Suprapubic skin (tissue), 4 donors: ENCODE measurements at regions not wholly inside any gene's neighbourhood (a gene's known extent, or its start where the extent isn't known, plus 50 kb on each side); places are given as distances from the start of the nearest gene placed in this dataset.

ENCODE experiments used
- DNase-seq, 2 donors: peaks; one replicate each; pipeline ENCODE4 v3.0.0-alpha.2; 2019; ENCODE audit warnings: low spot score in 2 of 2
- H3K27ac ChIP-seq: fragments of 200-600 bp; sonication (generic); one replicate; pipeline ENCODE4 v1.5.1; 2019
- H3K27me3 ChIP-seq: fragments of 200-600 bp; sonication (generic); one replicate; pipeline ENCODE4 v1.5.1; 2019
- H3K36me3 ChIP-seq: fragments of 200-600 bp; sonication (generic); one replicate; pipeline ENCODE4 v1.5.1; 2019
- H3K4me1 ChIP-seq: fragments of 200-600 bp; sonication (generic); one replicate; pipeline ENCODE4 v1.5.1; 2019
- H3K4me3 ChIP-seq: fragments of 200-600 bp; sonication (generic); one replicate; pipeline ENCODE4 v1.5.1; 2019; ENCODE audit warnings: mild to moderate bottlenecking
- H3K9me3 ChIP-seq: fragments of 200-600 bp; sonication (generic); one replicate; pipeline ENCODE4 v1.5.1; 2019
- CTCF ChIP-seq, 2 donors: fragments of 200-600 bp in 1 of 2; fragments of 450-650 bp in 1 of 2; sonication (generic) in 1 of 2; IDR thresholded peaks; one replicate each; pipeline ENCODE4 v1.5.1; 2016 to 2019; ENCODE audit warnings: antibody characterized with exemption in 2 of 2, mild to moderate bottlenecking in 1 of 2, moderate library complexity in 1 of 2
- EP300 ChIP-seq: sonication (generic); formaldehyde crosslinking; IDR thresholded peaks from one replicate; pipeline ENCODE4 v1.6.1; 2017; ENCODE audit warnings: antibody characterized with exemption
- POLR2A ChIP-seq, 2 donors: fragments of 450-650 bp; IDR thresholded peaks; one replicate each; pipeline ENCODE4 v1.6.1; 2017; ENCODE audit warnings: antibody characterized with exemption in 2 of 2, mild to moderate bottlenecking in 2 of 2, moderate library complexity in 2 of 2
- POLR2AphosphoS5 ChIP-seq, 3 donors: sonication (generic); formaldehyde crosslinking; IDR thresholded peaks; one replicate each; pipeline ENCODE4 v1.6.1; 2017; ENCODE audit warnings: antibody characterized with exemption in 3 of 3
- WGBS: methylation state at CpG from one replicate; pipeline ENCODE4 v1.1.5; 2018; 5-methylcytosine and 5-hydroxymethylcytosine counted together

- H3K4me3 ChIP-seq, result no peak overlapping the region
- no peaks in the 10 kb centered on the region for H3K36me3 ChIP-seq
- peak overlapping the region; percentile 35 for H3K27ac ChIP-seq
- no peaks in the 10 kb centered on the region for H3K9me3 ChIP-seq
- no peak for TF ChIP-seq EP300
- no peak for TF ChIP-seq POLR2A (IDR thresholded peaks at IDR 0.05)
- TF ChIP-seq POLR2AphosphoS5 (IDR thresholded peaks at IDR 0.05), result no peak
- TF ChIP-seq CTCF (IDR thresholded peaks at IDR 0.05), result no peak
- no peaks in the 10 kb centered on the region for H3K27me3 ChIP-seq
- WGBS, result 63% methylated on average over 1 of the region's 1 CpG
- no peak for DNase-seq
- H3K4me1 ChIP-seq, result peaks cover 36% of the 10 kb centered on the region
Observed at GRCh38 chr3:43213631-43214030, 72.7 kb upstream of the SNRK start.

- WGBS, result 80% methylated on average over 8 of the region's 8 CpGs
- H3K36me3 ChIP-seq, result no peaks in the 10 kb centered on the region
- TF ChIP-seq CTCF (IDR thresholded peaks at IDR 0.05), result no peak
- no peaks in the 10 kb centered on the region for H3K27me3 ChIP-seq
- no peak overlapping the region for H3K4me3 ChIP-seq
- DNase-seq, result no peak
- peaks cover 31% of the 10 kb centered on the region for H3K4me1 ChIP-seq
- peak overlapping the region; percentile 35 for H3K27ac ChIP-seq
- no peaks in the 10 kb centered on the region for H3K9me3 ChIP-seq
Observed at GRCh38 chr3:43212914-43213611, 73.3 kb upstream of the SNRK start.

- TF ChIP-seq POLR2A (IDR thresholded peaks at IDR 0.05), result no peak
- no peak for TF ChIP-seq CTCF (IDR thresholded peaks at IDR 0.05)
- TF ChIP-seq EP300, result no peak
- TF ChIP-seq POLR2AphosphoS5 (IDR thresholded peaks at IDR 0.05), result no peak
- 89% methylated on average over 5 of the region's 5 CpGs for WGBS
Observed at GRCh38 chr3:43211681-43212080, 74.7 kb upstream of the SNRK start.

GRCh38 chr3:43210049-43211027 lies 76.0 kb upstream of the SNRK start:
- Histone ChIP-seq H3K36me3 (no peaks in the 10 kb centered on the region), H3K9me3 (no peaks in the 10 kb centered on the region), H3K27ac (no peak overlapping the region), H3K4me1 (peaks cover 14% of the 10 kb centered on the region), H3K27me3 (no peaks in the 10 kb centered on the region), H3K4me3 (no peak overlapping the region)
- no peak for DNase-seq
- TF ChIP-seq CTCF (IDR thresholded peaks at IDR 0.05) (no peak), EP300 (no peak), POLR2A (IDR thresholded peaks at IDR 0.05) (no peak), POLR2AphosphoS5 (IDR thresholded peaks at IDR 0.05) (no peak)
- WGBS, result 66% methylated on average over 8 of the region's 8 CpGs

More at GRCh38 chr3:43211681-43212080, 74.7 kb upstream of the SNRK start:
- Histone ChIP-seq H3K27ac (no peak overlapping the region), H3K9me3 (no peaks in the 10 kb centered on the region), H3K4me1 (peaks cover 26% of the 10 kb centered on the region), H3K4me3 (no peak overlapping the region), H3K36me3 (no peaks in the 10 kb centered on the region), H3K27me3 (no peaks in the 10 kb centered on the region)
- DNase-seq, result no peak

GRCh38 chr3:43207628-43208085 lies 78.7 kb upstream of the SNRK start:
- 52% methylated on average over 3 of the region's 3 CpGs for WGBS
- DNase-seq, result no peak
- Histone ChIP-seq H3K4me3 (no peak overlapping the region), H3K4me1 (peaks cover 7% of the 10 kb centered on the region), H3K9me3 (no peaks in the 10 kb centered on the region), H3K36me3 (no peaks in the 10 kb centered on the region), H3K27me3 (no peaks in the 10 kb centered on the region), H3K27ac (no peak overlapping the region)
- TF ChIP-seq CTCF (IDR thresholded peaks at IDR 0.05) (no peak), POLR2AphosphoS5 (IDR thresholded peaks at IDR 0.05) (no peak), POLR2A (IDR thresholded peaks at IDR 0.05) (no peak), EP300 (no peak)
